NCI-H1930 (cell line): ENCODE measurements at regions not wholly inside any gene's neighbourhood (a gene's known extent, or its start where the extent isn't known, plus 50 kb on each side); places are given as distances from the start of the nearest gene placed in this dataset.
A peak's percentile ranks its signal among the peaks of the same experiment; 100 is the strongest.

ENCODE experiments used
- DNase-seq, 2 experiments: peaks; one replicate each; lab custom pipeline; 2025; lab: John Stamatoyannopoulos, UW

- peak; percentile 11 to 36 for DNase-seq
Measured at GRCh38 chr2:121095257-121096080, 189.5 kb downstream of the TFCP2L1 start.

GRCh38 chr2:121096611-121097010 lies 188.4 kb downstream of the TFCP2L1 start:
- DNase-seq: no peak

GRCh38 chr2:121098556-121098955 lies 186.4 kb downstream of the TFCP2L1 start:
- no peak for DNase-seq

DNA sequence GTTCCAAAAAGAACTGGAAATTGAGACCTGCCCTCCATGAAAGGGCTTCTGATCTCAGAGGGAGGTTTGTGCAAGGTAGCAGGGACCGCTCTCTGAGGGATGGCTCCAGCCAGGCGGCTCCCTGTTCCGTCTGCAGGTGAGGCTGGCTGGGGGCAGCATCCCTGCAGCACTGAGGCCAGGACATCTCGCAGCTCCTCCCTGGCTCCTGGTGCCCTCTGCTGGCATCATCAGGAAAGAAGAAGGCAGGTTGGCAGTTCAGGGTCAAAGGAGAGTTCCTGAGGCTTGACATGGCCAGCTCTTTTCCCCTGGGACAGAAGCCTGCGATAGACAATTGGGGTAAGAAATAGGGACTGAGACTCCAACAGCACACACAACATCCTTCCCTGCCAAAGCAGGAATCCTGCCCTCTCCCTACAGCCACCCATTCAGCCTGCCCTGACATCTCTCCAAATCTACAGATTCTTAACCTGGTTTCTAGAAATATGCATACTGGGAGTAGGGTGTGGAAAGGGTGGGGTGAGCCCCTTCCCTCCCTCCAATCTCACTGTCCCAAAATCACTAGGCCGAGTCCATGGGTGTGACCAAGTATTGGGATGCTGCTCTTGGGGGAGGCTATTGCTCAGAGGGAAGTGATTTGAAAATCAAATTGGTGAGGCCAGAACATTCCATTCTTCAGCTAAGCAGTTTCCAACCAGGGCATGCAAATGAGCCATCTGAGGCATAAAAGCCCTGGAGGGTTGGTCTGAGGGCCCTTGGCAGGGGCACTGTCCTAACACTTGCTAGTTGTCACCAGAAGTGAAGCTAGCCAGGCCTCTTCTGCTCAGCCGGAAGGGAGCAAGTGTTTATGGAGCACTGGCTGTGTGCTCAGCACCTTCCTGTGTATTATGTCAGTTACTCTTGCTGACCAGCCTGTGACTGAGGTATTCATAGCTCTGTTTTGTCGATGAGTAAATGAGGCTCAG lies 185.4 kb downstream of the TFCP2L1 start:
- peak in 1 of 2 experiments; percentile 7 for DNase-seq

DNA sequence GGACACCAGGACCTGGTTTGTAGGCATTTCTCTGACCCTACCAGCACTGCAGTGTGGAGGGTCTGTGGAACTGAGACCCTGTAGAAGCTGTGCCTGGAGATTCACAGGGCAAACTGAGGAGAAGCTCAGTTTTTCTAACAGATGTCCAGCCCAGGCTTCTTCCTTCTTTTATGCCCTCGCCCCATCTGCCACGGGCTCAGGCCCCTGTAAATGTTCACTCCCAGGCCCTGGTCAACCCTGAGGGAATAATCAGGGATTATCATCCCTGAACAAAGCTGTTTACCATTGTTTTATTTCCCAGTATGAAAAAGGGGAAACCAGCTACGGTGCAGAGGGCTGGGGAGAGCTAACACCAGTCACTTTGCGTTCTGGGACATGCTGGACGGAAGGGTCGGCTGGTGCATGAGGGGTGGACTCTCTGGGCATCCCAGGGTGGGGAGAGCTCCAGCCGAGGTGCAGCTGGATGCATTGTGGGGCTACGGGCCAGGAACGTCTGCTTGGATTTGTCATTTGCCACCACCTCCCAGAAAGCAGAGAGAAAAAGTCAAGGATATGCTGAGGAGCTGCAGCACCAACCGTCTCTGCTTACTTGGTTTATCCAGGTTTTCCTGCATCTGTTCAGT lies 183.8 kb downstream of the TFCP2L1 start:
- no peak for DNase-seq

- DNase-seq: no peak
Measured at GRCh38 chr2:121102941-121103340, 182.1 kb downstream of the TFCP2L1 start.

DNA sequence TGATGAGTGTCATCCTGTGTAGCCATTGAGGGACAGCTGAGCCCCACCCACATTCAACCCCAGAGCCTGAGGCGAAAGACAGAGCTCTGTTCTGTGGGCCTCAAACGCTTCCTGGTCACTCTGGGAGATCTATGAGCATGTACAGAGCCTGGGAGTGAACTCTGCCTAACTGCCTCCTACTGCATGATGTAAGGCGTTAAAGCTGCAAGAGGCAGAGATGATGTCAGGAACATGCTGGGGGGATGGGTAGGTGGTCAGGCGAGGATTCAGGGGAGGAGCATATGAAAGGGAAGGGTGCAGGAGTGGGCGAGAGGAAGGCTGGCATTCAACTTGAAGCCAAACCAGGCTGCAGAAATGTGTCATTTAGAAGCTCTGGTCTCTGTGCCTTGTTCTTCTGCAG lies 181.0 kb downstream of the TFCP2L1 start:
- DNase-seq: no peak

GRCh38 chr2:121104721-121105141 lies 180.3 kb downstream of the TFCP2L1 start:
- no peak for DNase-seq

DNA sequence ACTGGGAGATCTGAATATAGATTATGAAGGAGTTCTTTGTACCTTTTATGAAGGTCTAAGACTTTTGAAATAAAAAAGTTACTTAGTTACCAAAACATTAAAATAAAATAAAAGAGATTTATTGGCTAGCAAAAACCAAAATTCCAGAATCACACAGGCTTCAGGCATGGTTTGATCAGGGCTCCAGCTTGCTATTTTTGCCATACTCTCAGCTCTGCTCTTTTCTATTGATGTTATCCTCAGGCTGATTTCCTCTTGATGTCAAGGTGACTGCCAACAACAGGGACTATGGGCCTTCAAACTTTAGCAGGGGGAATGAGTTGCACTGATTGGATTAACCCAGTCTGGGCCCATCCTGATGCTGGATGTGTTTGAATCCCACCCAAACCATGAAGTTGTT lies 174.1 kb downstream of the TFCP2L1 start:
- DNase-seq: no peak

DNA sequence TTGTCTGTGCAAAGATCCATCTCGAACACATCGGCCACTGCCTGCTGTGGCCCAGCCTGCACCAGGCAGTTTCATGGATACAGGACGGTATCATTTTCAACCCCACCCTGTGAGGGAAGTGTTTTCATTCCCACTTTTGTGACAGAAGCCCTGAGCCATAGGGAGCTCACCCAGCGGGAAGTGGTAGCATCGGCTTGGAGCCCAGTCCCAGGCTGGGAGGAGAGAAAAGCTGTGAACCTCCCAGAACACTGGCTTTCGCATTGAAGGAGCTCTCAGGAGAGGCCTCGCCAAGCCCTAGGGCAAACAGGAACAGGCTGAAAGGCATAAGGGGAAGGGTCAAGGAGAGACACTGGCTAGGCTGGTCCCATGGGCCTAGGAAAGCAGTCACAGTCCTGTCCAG lies 166.1 kb downstream of the TFCP2L1 start:
- no peak for DNase-seq

- no peak for DNase-seq
Measured at GRCh38 chr2:121120411-121120810, 164.6 kb downstream of the TFCP2L1 start.

DNA sequence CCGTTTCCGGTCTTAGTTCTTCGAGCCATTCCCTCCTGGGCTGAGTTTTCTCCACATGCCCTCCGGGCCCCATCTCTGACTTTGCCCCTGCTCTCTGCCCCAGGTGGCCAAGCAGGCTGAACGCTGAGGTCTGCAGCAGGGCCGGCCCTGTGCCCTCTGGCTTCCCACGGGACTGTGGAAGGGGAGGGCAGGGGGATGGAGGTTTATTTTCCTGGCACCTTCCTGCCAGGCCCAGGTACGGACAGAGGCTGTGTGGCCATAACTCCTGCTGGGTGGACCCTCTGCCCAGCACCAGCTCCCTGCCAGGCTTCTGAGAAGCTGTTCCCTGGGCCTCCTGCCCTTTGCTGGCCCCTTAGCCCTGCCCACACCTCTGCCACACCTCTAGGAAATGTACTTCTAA lies 164.0 kb downstream of the TFCP2L1 start:
- DNase-seq: no peak

DNA sequence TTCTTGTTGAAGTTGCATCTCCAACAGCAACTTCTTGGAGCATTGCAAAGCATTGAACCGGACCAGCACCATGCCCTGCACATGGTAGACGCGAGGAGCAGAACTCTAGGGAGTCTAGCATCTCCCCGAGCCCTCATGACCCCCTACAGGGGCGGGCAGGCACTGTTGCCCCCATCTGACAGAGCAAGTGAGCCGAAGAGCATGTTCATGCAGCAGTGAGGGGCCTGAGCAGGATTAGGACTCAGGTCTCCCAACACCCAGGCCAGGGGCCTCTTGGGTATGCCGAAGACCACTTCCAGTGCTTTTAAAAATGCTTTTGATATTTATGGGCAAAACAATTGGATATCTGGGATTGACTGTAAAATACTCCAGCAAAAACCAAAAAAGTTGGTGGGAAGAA lies 163.3 kb downstream of the TFCP2L1 start:
- no peak for DNase-seq

GRCh38 chr2:121123268-121123667 lies 161.7 kb downstream of the TFCP2L1 start:
- no peak for DNase-seq

DNA sequence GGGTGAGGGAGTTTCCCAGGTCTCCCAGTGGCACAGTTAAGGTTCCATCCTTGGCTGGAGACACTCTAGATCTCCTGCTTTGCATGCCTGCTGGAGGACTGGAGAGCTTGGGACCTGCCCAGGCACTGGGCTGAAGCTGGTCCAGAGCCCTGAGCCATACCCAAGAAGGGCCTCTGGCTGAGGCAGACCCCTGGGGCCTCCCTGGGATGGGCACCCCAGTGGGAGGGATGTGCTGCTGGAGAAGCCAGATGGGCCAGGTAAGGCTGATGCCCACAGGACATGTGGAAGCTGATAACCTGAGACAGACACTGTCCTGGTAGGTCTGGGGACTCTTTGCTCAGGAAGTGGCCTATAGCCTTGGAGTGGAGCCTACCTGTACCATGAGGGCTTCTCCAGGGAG lies 160.7 kb downstream of the TFCP2L1 start:
- DNase-seq: no peak

GRCh38 chr2:121125350-121125749 lies 159.7 kb downstream of the TFCP2L1 start:
- no peak for DNase-seq

DNA sequence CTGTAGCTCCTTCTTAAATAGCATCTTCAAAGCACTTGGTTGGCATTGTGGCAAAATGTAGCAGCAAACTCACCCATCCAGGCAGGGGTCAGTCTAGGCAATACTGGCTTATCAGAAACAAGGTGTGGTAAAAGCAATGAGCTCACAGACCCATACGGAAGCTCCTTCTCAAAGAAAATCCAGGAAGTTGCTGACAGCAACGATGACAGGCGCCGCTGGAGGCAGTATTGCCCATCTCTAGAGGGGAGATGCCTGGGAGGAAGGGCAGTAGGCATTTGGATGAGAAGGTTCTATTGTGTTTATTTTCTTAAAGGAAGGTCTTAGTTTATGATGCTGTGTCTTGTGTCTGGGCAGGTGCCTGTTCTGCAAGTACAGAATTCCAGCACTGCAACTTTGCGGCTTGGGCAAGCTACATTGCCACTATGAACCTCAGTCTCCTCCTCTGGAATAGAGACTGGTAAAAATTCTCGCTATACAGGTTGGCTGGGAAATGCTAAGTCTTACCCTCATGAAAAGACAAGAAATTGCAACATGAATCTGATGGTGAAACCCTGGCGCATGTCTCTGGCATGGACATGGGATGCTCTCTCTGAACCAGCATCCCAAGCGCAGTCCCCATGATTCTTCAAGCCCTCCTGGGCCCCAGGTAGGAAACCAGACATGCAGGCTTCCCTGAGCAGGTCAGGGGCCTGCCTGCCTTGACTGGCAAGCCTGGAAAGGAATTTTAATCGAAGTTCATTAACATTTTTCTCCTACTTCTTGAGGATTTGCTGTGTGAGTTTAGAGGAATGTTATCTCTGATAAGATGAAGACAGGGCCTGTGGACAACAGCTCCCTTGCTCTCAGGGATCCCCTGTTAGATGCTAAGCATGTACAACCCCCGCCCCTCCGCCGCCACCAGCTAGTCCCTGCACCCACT lies 156.0 kb downstream of the TFCP2L1 start:
- DNase-seq: no peak

DNA sequence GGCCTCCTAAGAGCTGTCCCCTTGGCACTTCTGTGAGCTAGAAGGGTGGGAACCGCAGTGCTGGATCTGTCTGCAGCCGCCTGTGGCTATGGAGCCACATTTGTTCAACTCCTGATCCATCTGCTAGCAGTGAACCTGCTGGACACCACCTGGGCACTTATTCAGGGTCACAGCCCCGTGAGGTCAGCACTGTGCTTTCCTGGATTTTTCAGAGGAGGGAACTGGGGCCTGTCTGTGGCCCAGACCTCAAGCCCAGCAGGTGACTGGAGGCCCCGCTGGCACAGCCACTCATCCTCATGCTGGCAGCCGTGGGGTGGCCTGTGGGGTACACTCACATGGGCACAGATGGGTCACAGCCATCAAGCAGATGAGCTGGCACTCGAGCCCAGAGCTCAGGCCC lies 155.3 kb downstream of the TFCP2L1 start:
- no peak for DNase-seq

DNA sequence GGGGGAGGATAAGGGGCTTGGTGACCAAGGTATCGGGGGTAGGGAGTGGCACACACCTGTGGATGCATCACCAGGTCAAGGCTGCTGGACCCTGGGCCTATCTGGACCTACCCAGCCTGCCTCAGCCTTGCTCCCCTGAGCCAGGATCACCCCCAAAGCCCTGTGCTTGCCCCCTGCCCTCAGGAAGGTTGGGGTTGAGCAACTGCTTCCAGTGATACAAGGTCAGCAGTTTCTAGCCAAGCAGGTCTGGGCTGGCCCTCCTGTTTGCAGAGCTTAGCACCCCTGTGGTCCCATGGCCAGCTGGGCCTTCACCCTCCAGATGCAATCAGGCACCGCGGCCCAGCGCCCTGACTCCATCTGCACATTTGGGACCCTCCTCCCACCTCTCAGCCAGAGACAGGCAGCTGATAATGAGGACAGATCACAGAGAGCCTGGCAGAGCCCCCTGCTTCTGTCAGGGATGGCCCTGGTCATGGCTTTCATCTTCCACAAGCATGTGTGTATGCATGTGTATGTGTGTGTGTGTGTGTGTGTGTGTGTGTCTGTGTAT lies 154.6 kb downstream of the TFCP2L1 start:
- DNase-seq: no peak

- DNase-seq: no peak
Measured at GRCh38 chr2:121131375-121131774, 153.6 kb downstream of the TFCP2L1 start.
